ENCODE measurements at regions not wholly inside any gene's neighbourhood (a gene's known extent, or its start where the extent isn't known, plus 50 kb on each side); places are given as distances from the start of the nearest gene placed in this dataset.
A peak's percentile ranks its signal among the peaks of the same experiment; 100 is the strongest.

- no peak overlapping the region for H3K4me3 ChIP-seq
- intact Hi-C loops (cut with DNase I): no loop called here
- 63 to 75% (median 68%) methylated on average over 6 of the region's 6 CpGs for WGBS, 3 donors
- H3K27ac ChIP-seq: no peak overlapping the region
- DNase-seq: no peak
- peaks cover 8% of the 10 kb centered on the region for H3K4me1 ChIP-seq (ENCODE audit: insufficient read depth)
- H3K9me3 ChIP-seq: no peaks in the 10 kb centered on the region
- no peaks in the 10 kb centered on the region for H3K27me3 ChIP-seq
- no peak for TF ChIP-seq POLR2A (IDR thresholded peaks at IDR 0.05)
- H3K36me3 ChIP-seq: no peaks in the 10 kb centered on the region
Observed at GRCh38 chr5:74576941-74577456, 63.5 kb downstream of the ENC1 start.

- H3K27ac ChIP-seq: peak overlapping the region in 1 of 2 donors; percentile 15
Observed at GRCh38 chr5:74575741-74576538, 64.6 kb downstream of the ENC1 start.

GRCh38 chr5:74570250-74570649 is 70.3 kb downstream of the ENC1 start:
- no peak overlapping the region for H3K4me3 ChIP-seq
- no peaks in the 10 kb centered on the region for H3K4me1 ChIP-seq (ENCODE audit: insufficient read depth)
- no peak overlapping the region for H3K27ac ChIP-seq
- no peaks in the 10 kb centered on the region for H3K9me3 ChIP-seq
- intact Hi-C loops (cut with DNase I): no loop called here
- H3K36me3 ChIP-seq: no peaks in the 10 kb centered on the region
- no peak for TF ChIP-seq POLR2A (IDR thresholded peaks at IDR 0.05)
- no peak for TF ChIP-seq CTCF (IDR thresholded peaks at IDR 0.05)
- H3K27me3 ChIP-seq: no peaks in the 10 kb centered on the region
- no peak for DNase-seq
- WGBS, 3 donors: 86 to 90% (median 89%) methylated on average over 2 of the region's 2 CpGs

More at GRCh38 chr5:74575741-74576538, 64.6 kb downstream of the ENC1 start:
- no peaks in the 10 kb centered on the region for H3K36me3 ChIP-seq
- H3K4me1 ChIP-seq (ENCODE audit: insufficient read depth): peaks cover 8% of the 10 kb centered on the region
- H3K27me3 ChIP-seq: no peaks in the 10 kb centered on the region
- TF ChIP-seq EP300 (IDR thresholded peaks at IDR 0.05): no peak
- TF ChIP-seq CTCF (IDR thresholded peaks at IDR 0.05): no peak
- TF ChIP-seq POLR2A (IDR thresholded peaks at IDR 0.05): no peak
- intact Hi-C loops (cut with DNase I): no loop called here
- DNase-seq: no peak
- 75 to 81% (median 76%) methylated on average over 15 of the region's 15 CpGs for WGBS, 3 donors
- no peaks in the 10 kb centered on the region for H3K9me3 ChIP-seq
- H3K4me3 ChIP-seq: no peak overlapping the region

GRCh38 chr5:74567411-74567995 is 73.0 kb downstream of the ENC1 start:
- intact Hi-C loops (cut with DNase I): no loop called here
- Histone ChIP-seq H3K27me3 (no peaks in the 10 kb centered on the region), H3K9me3 (no peaks in the 10 kb centered on the region), H3K36me3 (no peaks in the 10 kb centered on the region), H3K4me3 (no peak overlapping the region), H3K27ac (no peak overlapping the region), H3K4me1 (ENCODE audit: insufficient read depth) (no peaks in the 10 kb centered on the region)
- WGBS, 3 donors: 83 to 89% (median 86%) methylated on average over 4 of the region's 4 CpGs
- TF ChIP-seq POLR2A (IDR thresholded peaks at IDR 0.05) (no peak), EP300 (IDR thresholded peaks at IDR 0.05) (no peak), CTCF (IDR thresholded peaks at IDR 0.05) (no peak)
- no peak for DNase-seq

- Histone ChIP-seq H3K36me3 (no peaks in the 10 kb centered on the region), H3K27ac (no peak overlapping the region), H3K4me1 (ENCODE audit: insufficient read depth) (no peaks in the 10 kb centered on the region), H3K9me3 (no peaks in the 10 kb centered on the region), H3K27me3 (no peaks in the 10 kb centered on the region), H3K4me3 (no peak overlapping the region)
- no peak for DNase-seq
- TF ChIP-seq POLR2A (IDR thresholded peaks at IDR 0.05) (no peak), CTCF (IDR thresholded peaks at IDR 0.05) (no peak), EP300 (IDR thresholded peaks at IDR 0.05) (no peak)
- 71 to 78% (median 75%) methylated on average over 5 of the region's 5 CpGs for WGBS, 3 donors
- intact Hi-C loops (cut with DNase I): loop anchor here in 1 of 4 donors (5.0 kb wide), 1 partner anchor 730 kb away; no protein-coding TSS in a partner anchor
Observed at GRCh38 chr5:74562122-74562521, 78.4 kb downstream of the ENC1 start.

All from ovary (tissue), 7 donors.